ENCODE measurements at regions not wholly inside any gene's neighbourhood (a gene's known extent, or its start where the extent isn't known, plus 50 kb on each side); places are given as distances from the start of the nearest gene placed in this dataset.

- ATAC-seq = no peak
- TF ChIP-seq POLR2A (IDR thresholded peaks at IDR 0.05) = no peak
- TF ChIP-seq, protein P1, sequence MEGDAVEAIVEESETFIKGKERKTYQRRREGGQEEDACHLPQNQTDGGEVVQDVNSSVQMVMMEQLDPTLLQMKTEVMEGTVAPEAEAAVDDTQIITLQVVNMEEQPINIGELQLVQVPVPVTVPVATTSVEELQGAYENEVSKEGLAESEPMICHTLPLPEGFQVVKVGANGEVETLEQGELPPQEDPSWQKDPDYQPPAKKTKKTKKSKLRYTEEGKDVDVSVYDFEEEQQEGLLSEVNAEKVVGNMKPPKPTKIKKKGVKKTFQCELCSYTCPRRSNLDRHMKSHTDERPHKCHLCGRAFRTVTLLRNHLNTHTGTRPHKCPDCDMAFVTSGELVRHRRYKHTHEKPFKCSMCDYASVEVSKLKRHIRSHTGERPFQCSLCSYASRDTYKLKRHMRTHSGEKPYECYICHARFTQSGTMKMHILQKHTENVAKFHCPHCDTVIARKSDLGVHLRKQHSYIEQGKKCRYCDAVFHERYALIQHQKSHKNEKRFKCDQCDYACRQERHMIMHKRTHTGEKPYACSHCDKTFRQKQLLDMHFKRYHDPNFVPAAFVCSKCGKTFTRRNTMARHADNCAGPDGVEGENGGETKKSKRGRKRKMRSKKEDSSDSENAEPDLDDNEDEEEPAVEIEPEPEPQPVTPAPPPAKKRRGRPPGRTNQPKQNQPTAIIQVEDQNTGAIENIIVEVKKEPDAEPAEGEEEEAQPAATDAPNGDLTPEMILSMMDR (IDR thresholded peaks at IDR 0.05) = no peak
- H3K27ac ChIP-seq = no peak overlapping the region
- intact Hi-C loops (cut with DNase I) = no loop called here
- no peak overlapping the region for H3K4me3 ChIP-seq
- no peaks in the 10 kb centered on the region for H3K27me3 ChIP-seq
- H3K4me1 ChIP-seq = no peaks in the 10 kb centered on the region
- H3K36me3 ChIP-seq = no peaks in the 10 kb centered on the region
- 81 to 90% (median 87%) methylated on average over 5 to 10 of the region's 10 CpGs for WGBS, 4 donors
- DNase-seq = peak in 1 of 5 donors; percentile 13
- H3K9me3 ChIP-seq = no peaks in the 10 kb centered on the region
Measured at GRCh38 chr5:44663991-44664710, 144.6 kb upstream of the MRPS30 start.

DNA sequence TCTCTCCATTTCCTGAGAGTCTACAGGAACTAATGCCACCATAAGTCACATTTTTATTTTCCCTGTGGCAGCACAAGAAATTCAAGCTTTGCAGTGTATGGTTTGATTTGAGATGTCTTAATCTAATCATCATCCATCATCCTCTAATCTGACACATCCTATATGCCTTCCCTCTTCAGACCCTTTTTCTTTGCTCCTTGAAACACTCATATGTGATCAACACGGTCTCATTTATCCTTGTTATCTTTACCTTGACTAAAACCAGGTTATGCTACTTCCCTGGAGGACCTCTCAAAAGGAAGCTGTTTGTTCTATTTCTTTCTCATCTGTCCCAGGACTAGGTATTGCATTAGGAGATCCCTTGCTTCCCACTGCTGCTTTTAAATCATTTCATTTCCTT lies 146.9 kb upstream of the MRPS30 start:
- 34 to 53% (median 47%) methylated on average over 1 of the region's 1 CpG for WGBS, 4 donors
- peaks cover 0 to 6% (median 0%) of the 10 kb centered on the region in 12 donors for H3K9me3 ChIP-seq
- ATAC-seq (no peak), DNase-seq (no peak)
- no peak overlapping the region for H3K27ac ChIP-seq
- H3K4me3 ChIP-seq = no peak overlapping the region
- intact Hi-C loops (cut with DNase I) = no loop called here
- TF ChIP-seq POLR2A (IDR thresholded peaks at IDR 0.05) = no peak
- TF ChIP-seq, protein P1 (IDR thresholded peaks at IDR 0.05) = no peak
- H3K4me1 ChIP-seq = no peaks in the 10 kb centered on the region
- H3K27me3 ChIP-seq = no peaks in the 10 kb centered on the region
- H3K36me3 ChIP-seq = no peaks in the 10 kb centered on the region

GRCh38 chr5:44660251-44660650 lies 148.5 kb upstream of the MRPS30 start:
- TF ChIP-seq, protein P1 (IDR thresholded peaks at IDR 0.05) = no peak
- TF ChIP-seq POLR2A (IDR thresholded peaks at IDR 0.05) = no peak
- Histone ChIP-seq H3K9me3 (peaks cover 0 to 16% (median 10%) of the 10 kb centered on the region in 12 donors), H3K4me3 (no peak overlapping the region), H3K27me3 (no peaks in the 10 kb centered on the region), H3K27ac (no peak overlapping the region), H3K36me3 (no peaks in the 10 kb centered on the region), H3K4me1 (no peaks in the 10 kb centered on the region)
- DNase-seq = no peak
- intact Hi-C loops (cut with DNase I) = no loop called here
- no peak for ATAC-seq

DNA sequence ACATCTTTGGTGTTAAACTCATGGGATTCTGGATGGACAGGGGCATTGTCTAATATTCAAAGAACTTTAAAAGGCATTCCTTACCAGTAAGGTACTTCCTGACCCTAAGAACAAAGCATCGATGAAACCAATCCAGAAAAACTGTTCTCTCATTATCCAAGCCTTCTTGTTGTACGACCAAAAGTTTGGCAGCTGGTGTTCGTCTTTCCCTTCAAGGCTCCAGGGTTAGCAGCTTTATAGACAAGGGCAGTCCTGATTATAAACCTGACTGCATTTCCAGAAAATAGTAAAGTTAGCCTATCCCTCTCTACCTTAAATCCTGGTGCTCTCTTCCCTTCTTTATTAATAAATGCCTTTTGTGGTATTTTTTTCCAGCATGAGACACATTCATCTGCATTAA lies 149.4 kb upstream of the MRPS30 start:
- TF ChIP-seq, protein P1 (IDR thresholded peaks at IDR 0.05) = no peak
- no peak for TF ChIP-seq POLR2A (IDR thresholded peaks at IDR 0.05)
- H3K27ac ChIP-seq = no peak overlapping the region
- 34 to 54% (median 44%) methylated on average over 3 of the region's 3 CpGs for WGBS, 4 donors
- H3K36me3 ChIP-seq = no peaks in the 10 kb centered on the region
- intact Hi-C loops (cut with DNase I) = no loop called here
- H3K4me3 ChIP-seq = no peak overlapping the region
- H3K9me3 ChIP-seq = peaks cover 0 to 16% (median 10%) of the 10 kb centered on the region in 12 donors
- ATAC-seq (no peak), DNase-seq (no peak)
- H3K27me3 ChIP-seq = no peaks in the 10 kb centered on the region
- H3K4me1 ChIP-seq = no peaks in the 10 kb centered on the region
